ENCODE measurements at regions not wholly inside any gene's neighbourhood (a gene's known extent, or its start where the extent isn't known, plus 50 kb on each side); places are given as distances from the start of the nearest gene placed in this dataset.
A peak's percentile ranks its signal among the peaks of the same experiment; 100 is the strongest.

DNA sequence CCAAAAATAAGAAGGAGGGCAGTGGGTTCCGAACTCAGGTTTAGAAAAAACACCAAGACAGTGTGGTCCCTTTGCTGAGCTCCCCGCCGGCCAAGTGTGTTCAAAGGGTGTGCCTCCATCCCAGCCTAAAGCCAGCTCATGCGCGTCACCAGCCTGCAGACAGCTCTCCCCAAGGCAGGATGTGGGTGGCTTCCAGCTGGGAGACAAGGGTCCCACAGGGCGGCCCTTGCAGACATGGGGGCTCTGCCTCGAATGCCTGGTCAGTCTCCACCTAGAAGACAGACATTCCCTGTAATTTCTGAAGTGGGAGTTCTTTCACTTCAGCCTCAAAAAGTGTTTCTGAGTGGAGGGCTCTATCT, 135.8 kb upstream of the GPC1 start:
- H3K36me3 ChIP-seq: no peaks in the 10 kb centered on the region
- TF ChIP-seq, protein P1, sequence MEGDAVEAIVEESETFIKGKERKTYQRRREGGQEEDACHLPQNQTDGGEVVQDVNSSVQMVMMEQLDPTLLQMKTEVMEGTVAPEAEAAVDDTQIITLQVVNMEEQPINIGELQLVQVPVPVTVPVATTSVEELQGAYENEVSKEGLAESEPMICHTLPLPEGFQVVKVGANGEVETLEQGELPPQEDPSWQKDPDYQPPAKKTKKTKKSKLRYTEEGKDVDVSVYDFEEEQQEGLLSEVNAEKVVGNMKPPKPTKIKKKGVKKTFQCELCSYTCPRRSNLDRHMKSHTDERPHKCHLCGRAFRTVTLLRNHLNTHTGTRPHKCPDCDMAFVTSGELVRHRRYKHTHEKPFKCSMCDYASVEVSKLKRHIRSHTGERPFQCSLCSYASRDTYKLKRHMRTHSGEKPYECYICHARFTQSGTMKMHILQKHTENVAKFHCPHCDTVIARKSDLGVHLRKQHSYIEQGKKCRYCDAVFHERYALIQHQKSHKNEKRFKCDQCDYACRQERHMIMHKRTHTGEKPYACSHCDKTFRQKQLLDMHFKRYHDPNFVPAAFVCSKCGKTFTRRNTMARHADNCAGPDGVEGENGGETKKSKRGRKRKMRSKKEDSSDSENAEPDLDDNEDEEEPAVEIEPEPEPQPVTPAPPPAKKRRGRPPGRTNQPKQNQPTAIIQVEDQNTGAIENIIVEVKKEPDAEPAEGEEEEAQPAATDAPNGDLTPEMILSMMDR (IDR thresholded peaks at IDR 0.05): no peak
- H3K27me3 ChIP-seq: no peaks in the 10 kb centered on the region
- no peak overlapping the region for H3K27ac ChIP-seq
- 65 to 66% methylated on average over 7 of the region's 7 CpGs for WGBS, 2 donors
- no peaks in the 10 kb centered on the region for H3K4me1 ChIP-seq
- FAIRE-seq: no peak
- peak in 1 of 6 donors; percentile 15 for DNase-seq
- no peaks in the 10 kb centered on the region for H3K9me3 ChIP-seq
- no peak overlapping the region for H3K4me3 ChIP-seq
- no peak for ATAC-seq
- intact Hi-C loops (cut with DNase I): no loop called here

DNA sequence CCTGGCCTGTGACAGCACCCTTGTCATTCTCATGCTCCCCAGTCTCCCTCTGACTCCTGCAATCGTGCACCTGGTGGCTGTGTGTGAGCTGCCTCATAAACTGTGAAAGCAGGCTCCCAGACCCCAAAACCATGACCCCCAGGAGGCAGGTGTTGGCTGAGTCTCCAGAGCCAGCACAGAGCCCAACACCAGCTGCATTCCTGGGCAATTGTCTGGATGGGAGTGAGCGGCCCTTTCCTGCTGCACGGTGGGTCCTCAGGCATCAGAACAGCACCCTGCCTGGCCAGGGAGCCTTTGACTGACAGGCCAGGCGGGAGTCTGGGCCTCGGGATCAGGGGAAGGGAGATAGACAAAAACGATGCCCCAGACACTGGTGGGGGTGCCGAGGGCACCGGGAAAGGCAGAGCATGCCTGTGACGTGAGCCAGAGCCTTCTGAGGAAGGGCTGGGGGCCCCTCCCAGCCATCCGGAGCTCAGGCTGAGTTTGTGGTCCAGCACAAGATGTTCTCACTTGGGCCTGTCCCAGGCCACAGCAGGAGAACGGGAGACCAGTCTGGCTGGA, 135.1 kb upstream of the GPC1 start:
- intact Hi-C loops (cut with DNase I): no loop called here
- DNase-seq: peak in 2 of 6 donors; percentile 22 to 28
- H3K27ac ChIP-seq: no peak overlapping the region
- no peak for FAIRE-seq
- H3K4me1 ChIP-seq: no peaks in the 10 kb centered on the region
- H3K4me3 ChIP-seq: no peak overlapping the region
- WGBS, 2 donors: 68 to 72% methylated on average over 11 of the region's 11 CpGs
- no peaks in the 10 kb centered on the region for H3K9me3 ChIP-seq
- H3K36me3 ChIP-seq: no peaks in the 10 kb centered on the region
- no peak for ATAC-seq
- H3K27me3 ChIP-seq: no peaks in the 10 kb centered on the region
- TF ChIP-seq, protein P1 (IDR thresholded peaks at IDR 0.05): no peak

DNA sequence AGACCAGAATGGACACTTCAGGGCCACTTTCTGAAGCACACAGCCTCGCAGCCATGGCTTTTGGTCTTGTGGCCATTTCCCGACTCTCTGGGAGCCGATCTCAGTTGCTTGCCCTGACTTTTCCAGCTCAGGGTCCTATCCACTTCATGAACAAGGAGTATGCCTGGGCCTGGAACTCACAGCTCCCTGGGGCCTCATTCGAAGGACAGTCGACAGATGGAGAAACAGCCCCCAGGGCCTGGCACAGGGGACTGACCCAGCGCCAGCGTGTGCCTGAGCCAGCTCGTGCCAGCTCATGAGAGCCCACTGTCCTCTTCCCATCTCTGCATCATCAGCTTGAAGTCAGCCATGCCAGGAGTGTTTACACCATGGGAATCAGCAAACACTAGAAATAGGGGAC, 134.6 kb upstream of the GPC1 start:
- no peaks in the 10 kb centered on the region for H3K4me1 ChIP-seq
- FAIRE-seq: no peak
- TF ChIP-seq, protein P1 (IDR thresholded peaks at IDR 0.05): no peak
- 88 to 93% methylated on average over 8 of the region's 8 CpGs for WGBS, 2 donors
- H3K36me3 ChIP-seq: no peaks in the 10 kb centered on the region
- intact Hi-C loops (cut with DNase I): no loop called here
- no peak for ATAC-seq
- H3K9me3 ChIP-seq: no peaks in the 10 kb centered on the region
- peak in 2 of 6 donors; percentile 23 to 27 for DNase-seq
- no peak overlapping the region for H3K4me3 ChIP-seq
- no peaks in the 10 kb centered on the region for H3K27me3 ChIP-seq
- H3K27ac ChIP-seq: no peak overlapping the region

GRCh38 chr2:240301256-240301795, 134.1 kb upstream of the GPC1 start:
- DNase-seq (peak in 2 of 6 donors; percentile 22 to 30), ATAC-seq (no peak), FAIRE-seq (no peak)
- intact Hi-C loops (cut with DNase I): no loop called here
- H3K4me1 ChIP-seq: no peaks in the 10 kb centered on the region
- no peaks in the 10 kb centered on the region for H3K9me3 ChIP-seq
- H3K27ac ChIP-seq: no peak overlapping the region
- H3K4me3 ChIP-seq: no peak overlapping the region
- H3K27me3 ChIP-seq: no peaks in the 10 kb centered on the region
- TF ChIP-seq, protein P1 (IDR thresholded peaks at IDR 0.05): no peak
- H3K36me3 ChIP-seq: no peaks in the 10 kb centered on the region
- 82 to 90% methylated on average over 13 of the region's 13 CpGs for WGBS, 2 donors

DNA sequence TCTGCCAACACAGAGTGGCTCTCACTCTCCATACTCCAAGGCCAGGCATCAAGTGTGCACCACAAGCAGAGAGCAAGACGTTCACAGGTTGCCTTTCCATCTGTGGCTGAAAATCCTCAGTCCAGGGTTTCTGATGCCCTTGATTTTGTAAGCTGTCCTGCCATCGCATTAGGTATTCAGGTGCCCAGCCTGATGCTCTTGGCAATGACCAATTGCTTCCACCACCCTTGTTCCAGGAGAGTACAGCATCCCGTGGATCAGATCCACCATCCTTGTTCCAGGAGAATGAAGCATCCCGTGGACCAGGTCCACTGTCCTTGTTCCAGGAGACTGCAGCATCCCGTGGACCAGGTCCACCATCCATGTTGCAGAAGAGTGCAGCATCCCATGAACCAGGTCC, 133.4 kb upstream of the GPC1 start:
- FAIRE-seq (no peak), ATAC-seq (no peak), DNase-seq (peak in 1 of 6 donors; percentile 8)
- H3K36me3 ChIP-seq: no peaks in the 10 kb centered on the region
- intact Hi-C loops (cut with DNase I): no loop called here
- no peaks in the 10 kb centered on the region for H3K9me3 ChIP-seq
- no peak overlapping the region for H3K4me3 ChIP-seq
- no peaks in the 10 kb centered on the region for H3K27me3 ChIP-seq
- TF ChIP-seq, protein P1 (IDR thresholded peaks at IDR 0.05): no peak
- H3K4me1 ChIP-seq: no peaks in the 10 kb centered on the region
- H3K27ac ChIP-seq: no peak overlapping the region
- 72 to 83% methylated on average over 5 of the region's 5 CpGs for WGBS, 2 donors

Data from pancreas (tissue), 10 donors.